NCI-H1930 (cell line): ENCODE measurements at regions not wholly inside any gene's neighbourhood (a gene's known extent, or its start where the extent isn't known, plus 50 kb on each side); places are given as distances from the start of the nearest gene placed in this dataset.
"Not testable (repeated sequence)": the region's sequence is repeated elsewhere in the genome, so short reads cannot be mapped to it uniquely, and the experiment has no call there.

Source experiments
- DNase-seq, 2 experiments: peaks; one replicate each; lab custom pipeline; 2025; lab: John Stamatoyannopoulos, UW

GRCh38 chr9:2243666-2244555, 228.8 kb downstream of the SMARCA2 start:
- DNase-seq = no peak

GRCh38 chr9:2247340-2247739, 232.2 kb downstream of the SMARCA2 start:
- DNase-seq = no peak

GRCh38 chr9:2248768-2249265, 233.7 kb downstream of the SMARCA2 start:
- no peak for DNase-seq

- no peak for DNase-seq
Measured at GRCh38 chr9:2253636-2254580, 238.8 kb downstream of the SMARCA2 start.

DNA sequence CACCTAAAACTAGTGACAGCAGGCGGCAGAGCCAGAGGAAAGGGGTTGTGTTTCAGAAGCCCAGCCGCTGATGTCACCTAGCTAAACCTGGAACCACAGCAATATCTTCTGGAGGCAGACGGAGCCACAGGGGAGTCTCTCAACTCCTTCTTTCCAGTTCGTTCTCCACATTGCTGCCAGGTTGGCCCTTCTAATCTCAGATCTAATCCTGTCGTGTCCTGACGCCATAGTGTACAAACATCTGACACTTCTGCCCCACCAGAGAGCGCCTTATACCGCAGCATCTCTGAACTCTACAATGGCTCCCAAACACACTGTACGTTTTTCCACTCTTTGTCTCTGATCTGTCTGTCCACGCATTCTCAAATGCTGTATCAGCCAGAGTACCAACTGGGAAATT, 240.0 kb downstream of the SMARCA2 start:
- DNase-seq = no peak

GRCh38 chr9:2257248-2257929, 242.2 kb downstream of the SMARCA2 start:
- no peak for DNase-seq

GRCh38 chr9:2260417-2261306, 245.5 kb downstream of the SMARCA2 start:
- DNase-seq = no peak

- no peak for DNase-seq
Measured at GRCh38 chr9:2261421-2262103, 246.4 kb downstream of the SMARCA2 start.

DNA sequence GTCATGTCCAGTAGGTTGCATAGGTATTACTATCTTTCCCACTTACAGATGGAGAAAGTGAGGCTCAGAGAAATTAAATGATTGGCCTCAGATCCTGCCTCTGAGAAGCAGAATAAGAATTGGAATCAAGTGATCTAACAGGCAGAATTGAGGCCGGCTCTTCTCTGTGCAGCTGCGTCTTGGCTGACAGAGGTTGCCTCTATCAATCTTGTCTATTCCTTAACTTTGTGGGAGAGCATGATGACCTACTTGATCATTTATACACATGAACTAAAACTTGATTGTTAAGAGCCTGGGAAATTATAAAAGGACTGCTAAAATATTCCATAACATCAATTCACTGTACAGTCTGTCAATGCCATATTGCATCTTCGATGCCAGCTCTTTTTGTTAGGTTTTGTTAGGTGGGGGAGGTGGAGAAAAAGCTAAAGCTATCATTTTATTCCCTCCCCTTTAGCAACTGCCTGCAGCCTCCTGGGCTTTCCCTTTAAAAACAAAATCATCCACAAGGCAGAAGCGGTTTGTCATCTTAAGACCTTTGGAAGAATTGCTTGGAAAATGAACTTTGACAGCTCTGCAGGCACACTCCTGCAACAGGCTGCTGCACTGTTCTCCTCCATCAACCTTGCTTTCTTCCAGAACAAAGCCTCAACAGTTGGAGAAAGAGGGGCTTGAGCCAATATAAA, 247.4 kb downstream of the SMARCA2 start:
- no peak for DNase-seq

DNA sequence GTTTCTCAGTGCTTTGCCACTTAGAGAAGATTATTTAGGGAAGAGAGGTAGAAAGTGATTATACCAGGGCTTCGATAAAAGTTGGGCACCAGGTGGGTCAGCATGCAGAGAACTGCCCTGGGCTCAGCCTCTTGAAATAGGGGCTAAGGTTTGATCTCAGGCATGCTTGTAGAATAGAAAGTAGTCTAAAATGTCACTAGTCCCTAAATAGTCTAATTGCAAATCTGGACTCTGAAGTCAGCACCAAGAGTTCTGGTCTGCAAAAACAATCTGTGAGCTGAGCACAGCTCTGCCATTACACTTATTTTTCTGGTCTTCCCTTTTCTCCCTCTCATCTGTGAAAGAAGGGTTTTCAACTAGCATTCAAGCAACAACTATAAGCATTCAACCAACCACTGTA, 248.0 kb downstream of the SMARCA2 start:
- no peak for DNase-seq

GRCh38 chr9:2263665-2264064, 248.5 kb downstream of the SMARCA2 start:
- DNase-seq = no peak

GRCh38 chr9:2264081-2264480, 248.9 kb downstream of the SMARCA2 start:
- DNase-seq = no peak

GRCh38 chr9:2267181-2267745, 252.1 kb downstream of the SMARCA2 start:
- DNase-seq = no peak

DNA sequence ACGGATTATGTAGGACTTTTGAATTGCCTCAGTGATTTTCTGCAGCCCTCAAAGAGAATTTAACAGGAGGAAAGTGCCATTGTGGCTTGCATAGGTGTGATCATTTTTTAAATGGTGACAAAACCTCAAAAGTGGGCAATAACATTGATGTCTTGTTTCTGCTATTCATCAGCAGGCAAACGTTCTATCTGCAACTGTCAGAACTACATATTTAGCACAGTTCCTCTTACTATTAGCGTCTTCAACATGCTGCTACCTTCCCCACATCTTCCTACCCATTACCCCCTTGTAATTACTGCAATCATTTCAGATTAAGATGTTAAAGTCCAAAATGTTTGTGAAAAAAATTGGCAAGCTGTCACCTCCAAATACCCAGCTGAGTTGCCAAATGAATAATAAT, 254.6 kb downstream of the SMARCA2 start:
- no peak for DNase-seq

DNA sequence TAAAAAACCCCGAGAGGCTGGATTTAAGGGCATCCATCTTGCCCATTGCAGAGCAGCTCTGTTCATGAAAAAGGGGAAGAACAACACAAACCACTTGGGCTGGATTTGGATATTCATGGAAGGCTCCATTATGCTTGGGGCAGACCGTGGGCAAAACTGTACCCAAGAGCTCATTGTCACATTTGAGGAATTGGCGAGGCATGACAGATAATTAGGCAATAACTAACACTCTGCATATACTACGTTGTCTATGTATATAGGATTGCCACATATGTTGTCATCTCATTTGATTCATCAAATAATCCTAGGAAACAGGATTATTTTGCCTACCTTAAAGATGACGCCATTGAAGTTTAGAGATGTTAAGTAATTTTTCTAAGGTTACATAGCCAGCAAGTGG, 255.4 kb downstream of the SMARCA2 start:
- no peak for DNase-seq

DNA sequence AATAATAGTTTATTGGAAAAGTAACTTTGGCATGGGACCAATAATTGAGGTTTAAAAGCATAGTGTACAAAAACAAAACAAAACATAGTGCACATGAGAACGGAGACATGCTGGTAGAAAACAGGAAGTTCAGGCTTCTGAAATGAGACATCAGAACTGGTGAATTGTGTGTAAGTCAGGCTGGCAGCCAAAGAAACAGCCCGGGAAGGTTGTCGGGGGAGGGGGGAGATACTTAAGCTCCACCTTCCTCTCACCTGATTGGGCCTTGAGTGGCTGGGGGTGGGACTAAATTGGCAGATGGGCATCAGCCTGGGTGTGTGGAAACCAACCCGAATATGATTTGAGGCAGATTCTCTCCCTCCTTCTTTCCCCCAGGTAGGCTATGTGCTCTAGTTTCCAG, 256.3 kb downstream of the SMARCA2 start:
- no peak for DNase-seq

GRCh38 chr9:2274762-2275161, 259.6 kb downstream of the SMARCA2 start:
- DNase-seq = no peak

GRCh38 chr9:2276296-2276695, 261.1 kb downstream of the SMARCA2 start:
- DNase-seq = no peak

DNA sequence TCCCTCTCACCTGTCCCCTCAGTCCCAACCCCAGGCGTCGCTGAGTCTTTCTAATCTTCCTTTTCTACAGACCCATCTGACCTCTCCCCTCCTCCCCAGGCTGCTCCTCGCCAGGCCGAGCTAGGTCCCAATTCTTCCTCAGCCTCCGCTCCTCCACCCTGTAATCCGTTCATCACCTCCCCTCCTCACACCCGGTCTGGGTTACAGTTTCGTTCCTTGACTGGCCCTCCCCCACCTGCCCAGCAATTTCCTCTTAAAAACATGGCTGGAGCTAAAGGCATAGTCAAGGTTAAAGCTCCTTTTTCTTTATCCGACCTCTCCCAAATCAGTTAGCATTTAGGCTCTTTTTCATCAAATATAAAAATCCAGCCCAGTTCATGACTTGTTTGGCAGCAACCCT, 262.0 kb downstream of the SMARCA2 start:
- DNase-seq = not testable (repeated sequence)
